Peyer's patch (tissue), 4 donors: ENCODE measurements at regions not wholly inside any gene's neighbourhood (a gene's known extent, or its start where the extent isn't known, plus 50 kb on each side); places are given as distances from the start of the nearest gene placed in this dataset.

Experiments used
- DNase-seq, 3 donors: peaks; one replicate each; pipeline ENCODE4 v3.0.0-alpha.2; 2017 to 2019
- H3K27ac ChIP-seq, 4 donors: fragments of 200-600 bp; sonication (generic); one replicate each; pipeline ENCODE4 v1.5.1; 2016 to 2019
- H3K27me3 ChIP-seq, 2 donors: fragments of 200-600 bp; sonication (generic); one replicate each; pipeline ENCODE4 v1.5.1; 2019
- H3K36me3 ChIP-seq, 3 donors: fragments of 200-600 bp; sonication (generic); one replicate each; pipeline ENCODE4 v1.5.1; 2016 to 2019
- H3K4me1 ChIP-seq, 4 donors: fragments of 200-600 bp; sonication (generic); one replicate each; pipeline ENCODE4 v1.5.1; 2016 to 2019
- H3K4me3 ChIP-seq, 4 donors: fragments of 200-600 bp; sonication (generic); 1 replicate in 3 of 4; 2 replicates in 1 of 4; pipeline ENCODE4 v1.5.1; 2016 to 2019; ENCODE audit warnings: mild to moderate bottlenecking in 1 of 4
- H3K9me3 ChIP-seq, 4 donors: fragments of 200-600 bp; sonication (generic); one replicate each; pipeline ENCODE4 v1.5.1; 2016 to 2019; ENCODE audit warnings: mild to moderate bottlenecking in 1 of 4
- POLR2A ChIP-seq, 2 donors: fragments of 450-650 bp; IDR thresholded peaks; one replicate each; pipeline ENCODE4 v1.5.1; 2017; ENCODE audit warnings: antibody characterized with exemption in 2 of 2, mild to moderate bottlenecking in 2 of 2, moderate library complexity in 2 of 2
- TF ChIP-seq, protein P1 (sequence below), 6 experiments: fragments of 450-650 bp in 4 of 6; fragments of 200-600 bp in 2 of 6; sonication (generic) in 1 of 6; IDR thresholded peaks; one replicate each; pipeline ENCODE4 v1.5.1; 2017 to 2019; ENCODE audit warnings: antibody characterized with exemption in 6 of 6, mild to moderate bottlenecking in 3 of 6, moderate library complexity in 1 of 6

DNA sequence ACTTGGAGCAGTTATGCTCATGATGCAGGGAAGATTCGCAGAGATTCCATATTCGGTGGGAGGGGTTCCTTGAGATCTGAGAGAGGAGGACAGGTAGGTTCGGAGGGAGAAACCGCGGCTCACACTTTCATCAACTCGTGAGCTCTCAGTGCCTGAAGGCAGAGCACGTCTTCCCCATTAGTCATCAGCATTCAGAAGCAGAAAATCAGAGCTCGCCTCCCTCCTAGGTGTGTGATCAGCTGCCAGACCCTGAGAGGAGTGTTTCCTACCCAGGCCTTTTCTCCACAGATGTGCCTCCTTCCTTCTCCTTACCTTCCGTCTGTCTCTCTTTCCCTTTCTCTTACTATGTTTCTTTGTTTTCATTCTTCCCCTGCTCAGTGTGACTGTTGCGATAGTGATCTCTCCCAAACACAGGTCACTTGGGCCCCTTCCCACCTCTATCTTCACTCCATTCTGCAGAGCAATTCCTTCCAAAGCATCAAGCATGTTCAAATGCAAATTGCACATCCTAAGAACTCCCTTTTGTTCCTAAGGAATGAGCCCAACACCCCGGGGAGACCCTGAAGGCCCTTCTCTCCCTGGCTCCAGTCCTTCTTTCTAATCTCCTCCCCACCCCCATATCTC lies 389.5 kb downstream of the UQCRFS1 start:
- H3K36me3 ChIP-seq, result no peaks in the 10 kb centered on the region
- H3K4me1 ChIP-seq, result no peaks in the 10 kb centered on the region
- H3K4me3 ChIP-seq, result no peak overlapping the region
- TF ChIP-seq POLR2A (IDR thresholded peaks at IDR 0.05), result no peak
- TF ChIP-seq, protein P1, sequence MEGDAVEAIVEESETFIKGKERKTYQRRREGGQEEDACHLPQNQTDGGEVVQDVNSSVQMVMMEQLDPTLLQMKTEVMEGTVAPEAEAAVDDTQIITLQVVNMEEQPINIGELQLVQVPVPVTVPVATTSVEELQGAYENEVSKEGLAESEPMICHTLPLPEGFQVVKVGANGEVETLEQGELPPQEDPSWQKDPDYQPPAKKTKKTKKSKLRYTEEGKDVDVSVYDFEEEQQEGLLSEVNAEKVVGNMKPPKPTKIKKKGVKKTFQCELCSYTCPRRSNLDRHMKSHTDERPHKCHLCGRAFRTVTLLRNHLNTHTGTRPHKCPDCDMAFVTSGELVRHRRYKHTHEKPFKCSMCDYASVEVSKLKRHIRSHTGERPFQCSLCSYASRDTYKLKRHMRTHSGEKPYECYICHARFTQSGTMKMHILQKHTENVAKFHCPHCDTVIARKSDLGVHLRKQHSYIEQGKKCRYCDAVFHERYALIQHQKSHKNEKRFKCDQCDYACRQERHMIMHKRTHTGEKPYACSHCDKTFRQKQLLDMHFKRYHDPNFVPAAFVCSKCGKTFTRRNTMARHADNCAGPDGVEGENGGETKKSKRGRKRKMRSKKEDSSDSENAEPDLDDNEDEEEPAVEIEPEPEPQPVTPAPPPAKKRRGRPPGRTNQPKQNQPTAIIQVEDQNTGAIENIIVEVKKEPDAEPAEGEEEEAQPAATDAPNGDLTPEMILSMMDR (IDR thresholded peaks at IDR 0.05), result no peak
- no peaks in the 10 kb centered on the region for H3K9me3 ChIP-seq
- DNase-seq, result no peak
- H3K27ac ChIP-seq, result no peak overlapping the region
- no peaks in the 10 kb centered on the region for H3K27me3 ChIP-seq

GRCh38 chr19:28820289-28820688 lies 392.7 kb downstream of the UQCRFS1 start:
- Histone ChIP-seq H3K9me3 (no peaks in the 10 kb centered on the region), H3K27me3 (no peaks in the 10 kb centered on the region), H3K4me3 (no peak overlapping the region), H3K4me1 (no peaks in the 10 kb centered on the region), H3K27ac (no peak overlapping the region), H3K36me3 (no peaks in the 10 kb centered on the region)
- TF ChIP-seq POLR2A (IDR thresholded peaks at IDR 0.05), result no peak
- TF ChIP-seq, protein P1 (IDR thresholded peaks at IDR 0.05), result no peak
- no peak for DNase-seq

DNA sequence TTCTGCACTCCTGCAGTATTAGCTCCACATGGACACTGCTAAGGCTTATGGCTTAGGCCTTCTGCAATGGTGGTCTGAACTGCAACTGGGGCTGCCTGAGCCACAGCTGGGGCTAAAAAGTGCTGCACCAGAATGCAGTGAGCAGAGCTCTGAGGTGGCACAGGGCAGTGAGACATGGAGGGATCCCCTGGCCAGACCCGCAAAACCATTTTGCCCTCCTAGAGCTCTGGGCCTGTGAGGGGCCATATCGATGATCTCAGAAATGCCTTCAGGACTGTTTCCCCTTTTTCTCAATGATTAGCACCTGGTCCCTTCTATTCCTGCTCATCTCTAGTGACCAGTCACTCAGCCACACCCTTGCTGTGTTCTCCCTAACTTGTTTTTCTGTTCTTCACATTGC lies 397.7 kb downstream of the UQCRFS1 start:
- H3K27me3 ChIP-seq, result no peaks in the 10 kb centered on the region
- no peak overlapping the region for H3K27ac ChIP-seq
- H3K36me3 ChIP-seq, result no peaks in the 10 kb centered on the region
- H3K4me1 ChIP-seq, result no peaks in the 10 kb centered on the region
- TF ChIP-seq, protein P1 (IDR thresholded peaks at IDR 0.05), result no peak
- TF ChIP-seq POLR2A (IDR thresholded peaks at IDR 0.05), result no peak
- no peaks in the 10 kb centered on the region for H3K9me3 ChIP-seq
- no peak overlapping the region for H3K4me3 ChIP-seq
- DNase-seq, result no peak

- no peak overlapping the region for H3K27ac ChIP-seq
- no peak for DNase-seq
- no peaks in the 10 kb centered on the region for H3K36me3 ChIP-seq
- no peaks in the 10 kb centered on the region for H3K4me1 ChIP-seq
- TF ChIP-seq POLR2A (IDR thresholded peaks at IDR 0.05), result no peak
- TF ChIP-seq, protein P1 (IDR thresholded peaks at IDR 0.05), result no peak
- H3K9me3 ChIP-seq, result no peaks in the 10 kb centered on the region
- H3K27me3 ChIP-seq, result no peaks in the 10 kb centered on the region
- no peak overlapping the region for H3K4me3 ChIP-seq
Observed at GRCh38 chr19:28794301-28794700, 418.6 kb downstream of the UQCRFS1 start.

- DNase-seq, result no peak
- H3K4me3 ChIP-seq, result peak overlapping the region in 1 of 4 donors; percentile 11
- no peaks in the 10 kb centered on the region for H3K9me3 ChIP-seq
- H3K27ac ChIP-seq, result no peak overlapping the region
- H3K4me1 ChIP-seq, result no peaks in the 10 kb centered on the region
- no peaks in the 10 kb centered on the region for H3K36me3 ChIP-seq
- TF ChIP-seq POLR2A (IDR thresholded peaks at IDR 0.05), result no peak
- TF ChIP-seq, protein P1 (IDR thresholded peaks at IDR 0.05), result no peak
- no peaks in the 10 kb centered on the region for H3K27me3 ChIP-seq
Observed at GRCh38 chr19:28793391-28794168, 419.4 kb downstream of the UQCRFS1 start.
